ENCODE measurements at regions not wholly inside any gene's neighbourhood (a gene's known extent, or its start where the extent isn't known, plus 50 kb on each side); places are given as distances from the start of the nearest gene placed in this dataset.

DNA sequence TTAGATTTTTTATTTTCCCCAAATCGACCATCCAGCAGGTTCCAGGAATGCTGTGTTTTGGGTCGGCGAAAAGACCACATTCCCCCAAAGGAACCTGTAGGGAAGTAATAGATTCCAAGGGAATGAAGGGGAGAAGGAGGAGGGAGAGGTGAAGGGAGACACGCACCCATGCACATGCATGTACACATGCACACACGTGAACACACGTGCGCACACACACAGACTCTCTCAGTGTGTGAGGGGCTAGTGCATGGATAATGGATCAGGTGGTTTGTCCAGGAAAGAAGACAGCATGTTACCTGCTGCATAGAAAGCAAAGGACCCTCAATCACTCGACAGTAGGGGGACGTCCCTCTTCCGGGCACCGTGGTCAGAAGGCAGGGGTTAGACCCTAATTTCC, 52.4 kb upstream of the PDE10A start:
- TF ChIP-seq, protein P1, sequence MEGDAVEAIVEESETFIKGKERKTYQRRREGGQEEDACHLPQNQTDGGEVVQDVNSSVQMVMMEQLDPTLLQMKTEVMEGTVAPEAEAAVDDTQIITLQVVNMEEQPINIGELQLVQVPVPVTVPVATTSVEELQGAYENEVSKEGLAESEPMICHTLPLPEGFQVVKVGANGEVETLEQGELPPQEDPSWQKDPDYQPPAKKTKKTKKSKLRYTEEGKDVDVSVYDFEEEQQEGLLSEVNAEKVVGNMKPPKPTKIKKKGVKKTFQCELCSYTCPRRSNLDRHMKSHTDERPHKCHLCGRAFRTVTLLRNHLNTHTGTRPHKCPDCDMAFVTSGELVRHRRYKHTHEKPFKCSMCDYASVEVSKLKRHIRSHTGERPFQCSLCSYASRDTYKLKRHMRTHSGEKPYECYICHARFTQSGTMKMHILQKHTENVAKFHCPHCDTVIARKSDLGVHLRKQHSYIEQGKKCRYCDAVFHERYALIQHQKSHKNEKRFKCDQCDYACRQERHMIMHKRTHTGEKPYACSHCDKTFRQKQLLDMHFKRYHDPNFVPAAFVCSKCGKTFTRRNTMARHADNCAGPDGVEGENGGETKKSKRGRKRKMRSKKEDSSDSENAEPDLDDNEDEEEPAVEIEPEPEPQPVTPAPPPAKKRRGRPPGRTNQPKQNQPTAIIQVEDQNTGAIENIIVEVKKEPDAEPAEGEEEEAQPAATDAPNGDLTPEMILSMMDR (IDR thresholded peaks at IDR 0.05; ENCODE audit: extremely low read depth in 1 of 2, insufficient read depth in 1 of 2, low read depth in 1 of 2, low read length in 2 of 2), result no peak
- TF ChIP-seq EZH2 (IDR thresholded peaks at IDR 0.05; ENCODE audit: borderline replicate concordance, low read depth, low read length, severe bottlenecking) (no peak), POLR2A (IDR thresholded peaks at IDR 0.05; ENCODE audit: low read depth, low read length) (no peak), MYC (IDR thresholded peaks at IDR 0.05; ENCODE audit: low read depth, low read length) (no peak), GATA2 (IDR thresholded peaks at IDR 0.05; ENCODE audit: insufficient read depth, insufficient read length, low read depth, low read length) (no peak), FOS (IDR thresholded peaks at IDR 0.05; ENCODE audit: borderline replicate concordance, insufficient read depth, low read length) (no peak), MAX (IDR thresholded peaks at IDR 0.05; ENCODE audit: insufficient read depth, insufficient read length) (no peak)

Data from endothelial cell of umbilical vein (primary cell).